ENCODE measurements at regions not wholly inside any gene's neighbourhood (a gene's known extent, or its start where the extent isn't known, plus 50 kb on each side); places are given as distances from the start of the nearest gene placed in this dataset.

GRCh38 chr10:131673396-131673795, 227.4 kb upstream of the PPP2R2D start:
- DNase-seq (ENCODE audit: low spot score): no peak

- DNase-seq (ENCODE audit: low spot score): no peak
These were observed 226.7 kb upstream of the PPP2R2D start for GRCh38 chr10:131674130-131674529.

GRCh38 chr10:131675104-131675503, 225.7 kb upstream of the PPP2R2D start:
- DNase-seq (ENCODE audit: low spot score): no peak

GRCh38 chr10:131676046-131676799, 224.6 kb upstream of the PPP2R2D start:
- no peak for DNase-seq (ENCODE audit: low spot score)

GRCh38 chr10:131676800-131677421, 223.9 kb upstream of the PPP2R2D start:
- DNase-seq (ENCODE audit: low spot score): peak; percentile 86

- DNase-seq (ENCODE audit: low spot score): no peak
These were observed 223.1 kb upstream of the PPP2R2D start for GRCh38 chr10:131677671-131678070.

- DNase-seq (ENCODE audit: low spot score): no peak
These were observed 222.6 kb upstream of the PPP2R2D start for GRCh38 chr10:131678171-131678570.

GRCh38 chr10:131678613-131679012, 222.2 kb upstream of the PPP2R2D start:
- DNase-seq (ENCODE audit: low spot score): no peak

GRCh38 chr10:131679926-131680325, 220.9 kb upstream of the PPP2R2D start:
- no peak for DNase-seq (ENCODE audit: low spot score)

- no peak for DNase-seq (ENCODE audit: low spot score)
These were observed 219.7 kb upstream of the PPP2R2D start for GRCh38 chr10:131681122-131681521.

- no peak for DNase-seq (ENCODE audit: low spot score)
These were observed 219.2 kb upstream of the PPP2R2D start for GRCh38 chr10:131681656-131682055.

- no peak for DNase-seq (ENCODE audit: low spot score)
These were observed 218.4 kb upstream of the PPP2R2D start for GRCh38 chr10:131682271-131682962.

- no peak for DNase-seq (ENCODE audit: low spot score)
These were observed 217.4 kb upstream of the PPP2R2D start for GRCh38 chr10:131683281-131683861.

- DNase-seq (ENCODE audit: low spot score): no peak
These were observed 216.9 kb upstream of the PPP2R2D start for GRCh38 chr10:131683941-131684340.

- DNase-seq (ENCODE audit: low spot score): no peak
These were observed 215.8 kb upstream of the PPP2R2D start for GRCh38 chr10:131685007-131685406.

GRCh38 chr10:131685576-131685975, 215.2 kb upstream of the PPP2R2D start:
- no peak for DNase-seq (ENCODE audit: low spot score)

- peak; percentile 77 for DNase-seq (ENCODE audit: low spot score)
These were observed 213.9 kb upstream of the PPP2R2D start for GRCh38 chr10:131686781-131687420.

GRCh38 chr10:131688304-131688703, 212.5 kb upstream of the PPP2R2D start:
- no peak for DNase-seq (ENCODE audit: low spot score)

- DNase-seq (ENCODE audit: low spot score): no peak
These were observed 211.8 kb upstream of the PPP2R2D start for GRCh38 chr10:131689016-131689415.

- no peak for DNase-seq (ENCODE audit: low spot score)
These were observed 211.3 kb upstream of the PPP2R2D start for GRCh38 chr10:131689486-131689885.

- no peak for DNase-seq (ENCODE audit: low spot score)
These were observed 210.7 kb upstream of the PPP2R2D start for GRCh38 chr10:131689954-131690757.

All from ecto neural progenitor cell (in vitro differentiated cells).